HG03432 (cell line): ENCODE measurements at regions not wholly inside any gene's neighbourhood (a gene's known extent, or its start where the extent isn't known, plus 50 kb on each side); places are given as distances from the start of the nearest gene placed in this dataset.
"Not testable (repeated sequence)": the region's sequence is repeated elsewhere in the genome, so short reads cannot be mapped to it uniquely, and the experiment has no call there.

Experiments
- ATAC-seq: cut with Tn5 transposase; IDR thresholded peaks from one replicate; pipeline ENCODE4 v1.9.1; 2021; ENCODE audit warnings: mild to moderate bottlenecking, moderate library complexity; ENCODE audit not compliant: unreplicated experiment

- no peak for ATAC-seq
Observed at GRCh38 chr1:70490153-70490552, 79.1 kb downstream of the CTH start.

GRCh38 chr1:70495370-70495769 is 84.3 kb downstream of the CTH start:
- ATAC-seq = no peak

GRCh38 chr1:70496181-70496580 is 85.1 kb downstream of the CTH start:
- no peak for ATAC-seq

GRCh38 chr1:70497152-70497551 is 86.1 kb downstream of the CTH start:
- ATAC-seq = no peak

- ATAC-seq = no peak
Observed at GRCh38 chr1:70498666-70499065, 87.6 kb downstream of the CTH start.

GRCh38 chr1:70499695-70500094 is 88.6 kb downstream of the CTH start:
- no peak for ATAC-seq

GRCh38 chr1:70503358-70503757 is 92.3 kb downstream of the CTH start:
- ATAC-seq = no peak

GRCh38 chr1:70504176-70504820 is 93.2 kb downstream of the CTH start:
- peak; percentile 99 for ATAC-seq

- ATAC-seq = peak; percentile 34
Observed at GRCh38 chr1:70504821-70505193, 93.7 kb downstream of the CTH start.

- ATAC-seq = not testable (repeated sequence)
Observed at GRCh38 chr1:70507991-70508390, 96.9 kb downstream of the CTH start.

- ATAC-seq = peak; percentile 93
Observed at GRCh38 chr1:70509996-70510876, 99.2 kb downstream of the CTH start.

GRCh38 chr1:70517444-70517843 is 106.4 kb downstream of the CTH start:
- ATAC-seq = peak; percentile 76

GRCh38 chr1:70518106-70518505 is 107.0 kb downstream of the CTH start:
- no peak for ATAC-seq

- ATAC-seq = peak; percentile 81
Observed at GRCh38 chr1:70528590-70529333, 117.7 kb downstream of the CTH start.

GRCh38 chr1:70536708-70537366 is 125.8 kb downstream of the CTH start:
- ATAC-seq = no peak

- no peak for ATAC-seq
Observed at GRCh38 chr1:70537788-70538187, 126.7 kb downstream of the CTH start.

GRCh38 chr1:70542030-70542429 is 131.0 kb downstream of the CTH start:
- ATAC-seq = no peak

GRCh38 chr1:70542856-70543255 is 131.8 kb downstream of the CTH start:
- no peak for ATAC-seq

- ATAC-seq = no peak
Observed at GRCh38 chr1:70546726-70547125, 135.7 kb downstream of the CTH start.

GRCh38 chr1:70552662-70553566 is 141.8 kb downstream of the CTH start:
- no peak for ATAC-seq
